Astrocyte of the spinal cord (primary cell): ENCODE measurements at regions not wholly inside any gene's neighbourhood (a gene's known extent, or its start where the extent isn't known, plus 50 kb on each side); places are given as distances from the start of the nearest gene placed in this dataset.

Experiments
- DNase-seq: peaks from one replicate; pipeline ENCODE4 v3.0.0; 2011; ENCODE audit warnings: low read depth, low spot score
- H3K4me3 ChIP-seq: 2 replicates; pipeline ENCODE4 v1.5.1; 2011; ENCODE audit warnings: low read depth, mild to moderate bottlenecking, low read length, moderate library complexity
- in situ Hi-C: cut with HindIII; loops from 2 replicates; pipeline ENCODE4 v1.10.0; 2017; ENCODE audit warnings: low sequenced_read_pairs
- TF ChIP-seq, protein P1 (sequence below): IDR thresholded peaks from 2 replicates; pipeline ENCODE4 v1.5.1; 2012; ENCODE audit warnings: low read depth, mild to moderate bottlenecking, low read length, inconsistent platforms

GRCh38 chr3:73804204-73804603 lies 179.5 kb upstream of the PDZRN3 start:
- in situ Hi-C loops, result no loop called here
- H3K4me3 ChIP-seq, result no peak overlapping the region
- TF ChIP-seq, protein P1, sequence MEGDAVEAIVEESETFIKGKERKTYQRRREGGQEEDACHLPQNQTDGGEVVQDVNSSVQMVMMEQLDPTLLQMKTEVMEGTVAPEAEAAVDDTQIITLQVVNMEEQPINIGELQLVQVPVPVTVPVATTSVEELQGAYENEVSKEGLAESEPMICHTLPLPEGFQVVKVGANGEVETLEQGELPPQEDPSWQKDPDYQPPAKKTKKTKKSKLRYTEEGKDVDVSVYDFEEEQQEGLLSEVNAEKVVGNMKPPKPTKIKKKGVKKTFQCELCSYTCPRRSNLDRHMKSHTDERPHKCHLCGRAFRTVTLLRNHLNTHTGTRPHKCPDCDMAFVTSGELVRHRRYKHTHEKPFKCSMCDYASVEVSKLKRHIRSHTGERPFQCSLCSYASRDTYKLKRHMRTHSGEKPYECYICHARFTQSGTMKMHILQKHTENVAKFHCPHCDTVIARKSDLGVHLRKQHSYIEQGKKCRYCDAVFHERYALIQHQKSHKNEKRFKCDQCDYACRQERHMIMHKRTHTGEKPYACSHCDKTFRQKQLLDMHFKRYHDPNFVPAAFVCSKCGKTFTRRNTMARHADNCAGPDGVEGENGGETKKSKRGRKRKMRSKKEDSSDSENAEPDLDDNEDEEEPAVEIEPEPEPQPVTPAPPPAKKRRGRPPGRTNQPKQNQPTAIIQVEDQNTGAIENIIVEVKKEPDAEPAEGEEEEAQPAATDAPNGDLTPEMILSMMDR, result no peak
- DNase-seq, result no peak

DNA sequence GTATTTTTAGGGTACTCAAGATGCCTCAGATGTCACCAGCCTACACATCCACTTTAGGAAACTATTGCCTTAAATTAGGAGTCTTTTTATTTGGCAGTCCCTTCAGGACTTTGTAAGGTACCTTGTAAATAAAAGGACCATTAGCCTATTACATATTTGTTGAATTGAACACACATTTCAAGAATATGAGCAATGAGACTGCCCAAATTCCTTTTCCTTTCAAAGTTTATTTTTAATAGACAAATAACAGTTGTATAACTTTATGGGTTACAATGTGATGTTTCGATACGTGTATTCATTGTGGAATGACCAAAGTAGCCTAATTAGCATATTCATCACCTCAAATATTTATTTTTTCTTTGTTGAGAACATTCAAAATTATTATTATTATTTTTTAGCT lies 176.7 kb upstream of the PDZRN3 start:
- H3K4me3 ChIP-seq, result no peak overlapping the region
- in situ Hi-C loops, result no loop called here
- TF ChIP-seq, protein P1, result no peak
- no peak for DNase-seq

DNA sequence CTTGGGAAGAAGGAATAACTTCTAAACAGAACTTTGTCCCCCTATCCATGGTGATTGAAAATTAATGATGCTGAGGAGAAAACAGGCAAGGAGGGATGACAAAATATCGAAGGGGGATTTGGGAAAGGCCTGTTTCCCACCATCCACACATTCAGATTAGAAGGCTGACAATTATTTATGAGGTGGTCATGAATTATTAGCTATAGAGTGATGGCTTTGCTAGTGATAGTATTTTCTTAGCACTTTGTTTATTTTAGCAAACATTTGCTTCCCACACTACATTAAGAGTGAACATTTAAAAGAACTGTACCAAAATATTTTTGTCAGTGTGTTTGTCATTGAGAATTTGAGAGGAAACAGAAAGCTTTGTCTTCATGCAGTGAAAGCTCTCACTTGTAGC lies 172.6 kb upstream of the PDZRN3 start:
- H3K4me3 ChIP-seq, result no peak overlapping the region
- TF ChIP-seq, protein P1, result no peak
- DNase-seq, result no peak
- in situ Hi-C loops, result no loop called here

GRCh38 chr3:73796382-73796781 lies 171.6 kb upstream of the PDZRN3 start:
- in situ Hi-C loops, result no loop called here
- DNase-seq, result no peak
- TF ChIP-seq, protein P1, result no peak
- H3K4me3 ChIP-seq, result no peak overlapping the region

DNA sequence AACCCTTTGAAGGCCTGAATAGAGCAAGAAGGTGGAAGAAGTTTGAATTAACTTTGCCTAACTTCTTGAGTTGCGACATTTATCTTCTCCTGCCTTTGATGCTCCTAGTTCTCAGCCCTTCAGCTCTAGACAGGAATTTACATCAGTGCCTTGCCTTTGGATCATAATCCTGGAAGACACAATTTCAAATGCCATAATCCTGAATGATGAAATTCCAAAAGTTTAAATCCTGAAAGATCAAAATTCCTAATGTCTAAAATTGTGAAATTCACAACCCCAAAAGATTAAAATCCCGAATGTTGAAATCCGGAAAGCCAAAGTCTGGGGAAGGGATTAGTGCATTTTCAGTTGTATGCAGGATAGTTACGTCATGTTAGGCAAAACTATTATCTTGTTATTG lies 166.6 kb upstream of the PDZRN3 start:
- DNase-seq, result no peak
- TF ChIP-seq, protein P1, result no peak
- in situ Hi-C loops, result no loop called here
- no peak overlapping the region for H3K4me3 ChIP-seq

- H3K4me3 ChIP-seq, result no peak overlapping the region
- in situ Hi-C loops, result no loop called here
- TF ChIP-seq, protein P1, result no peak
- no peak for DNase-seq
These were observed 165.2 kb upstream of the PDZRN3 start for GRCh38 chr3:73789825-73790444.

DNA sequence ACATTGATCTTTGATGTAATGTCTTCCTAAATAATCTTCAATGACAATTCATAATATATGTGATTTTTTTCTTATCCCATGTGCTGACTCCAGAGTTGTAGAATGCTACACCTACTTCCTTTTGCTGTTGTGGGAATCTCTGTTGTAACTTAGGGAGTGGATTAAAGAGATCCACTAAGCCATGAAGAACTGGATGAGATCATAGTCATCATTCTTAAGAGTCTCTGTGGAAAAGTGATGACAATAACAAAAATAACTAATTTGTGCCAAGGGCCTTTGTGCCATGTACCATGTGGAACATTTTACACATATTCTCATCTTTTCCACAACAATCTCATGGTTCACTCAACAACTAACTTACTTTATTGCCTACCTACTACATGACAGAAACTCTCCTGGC lies 162.9 kb upstream of the PDZRN3 start:
- TF ChIP-seq, protein P1, result no peak
- in situ Hi-C loops, result no loop called here
- DNase-seq, result no peak
- H3K4me3 ChIP-seq, result no peak overlapping the region
